ENCODE measurements at regions not wholly inside any gene's neighbourhood (a gene's known extent, or its start where the extent isn't known, plus 50 kb on each side); places are given as distances from the start of the nearest gene placed in this dataset.

DNA sequence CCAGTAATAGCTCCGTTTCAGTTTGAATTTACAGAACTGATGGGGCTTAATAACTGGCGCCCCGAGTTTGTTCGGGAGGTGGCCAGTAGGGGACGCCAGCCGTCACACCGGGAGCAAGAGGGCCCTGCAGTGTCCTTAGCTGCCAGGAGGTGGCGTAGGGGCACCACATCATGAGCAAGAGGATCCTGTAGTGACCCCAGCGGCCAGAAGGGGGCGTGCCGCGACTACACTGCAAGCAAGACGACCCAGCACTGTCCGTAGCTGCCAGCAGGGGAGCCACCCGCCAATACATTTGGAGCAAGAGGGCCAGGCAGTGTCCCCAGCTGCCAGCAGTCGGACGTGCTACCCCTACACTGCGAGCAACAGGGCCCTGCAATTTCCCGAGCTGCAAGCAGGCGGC is 663.7 kb upstream of the B3GAT1 start:
- intact Hi-C loops (cut with DNase I): no loop called here

DNA sequence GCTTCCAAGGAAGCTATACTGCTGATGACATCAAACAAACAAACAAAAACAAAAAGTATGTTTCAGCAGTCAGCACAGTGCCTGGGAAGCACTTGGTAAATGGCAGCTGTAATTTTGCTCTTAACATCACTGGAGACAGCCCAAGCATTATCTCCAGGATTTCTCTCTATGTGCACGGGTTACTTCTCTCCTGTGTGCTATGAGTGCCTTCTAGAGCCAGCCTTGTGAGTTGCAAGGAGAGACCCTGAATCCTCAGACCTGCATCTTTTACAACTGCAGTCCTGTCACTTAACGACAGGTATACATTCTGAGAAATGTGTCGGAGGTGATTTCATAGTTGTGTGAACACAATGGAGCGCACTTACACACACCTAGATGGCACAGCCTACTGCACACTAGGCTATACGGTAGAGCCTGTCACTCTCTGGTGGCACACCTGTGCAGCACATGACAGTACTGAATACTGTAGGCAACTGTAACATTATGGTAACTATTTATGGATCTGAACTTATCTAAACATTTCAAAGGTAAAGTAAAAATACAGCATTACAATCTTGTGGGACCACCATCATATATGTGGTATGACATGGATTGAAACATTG is 662.5 kb upstream of the B3GAT1 start:
- DNase-seq: no peak
- intact Hi-C loops (cut with DNase I): no loop called here

More for the DNA sequence above, 663.7 kb upstream of the B3GAT1 start:
- DNase-seq: peak in 2 of 10 donors; percentile 18 to 38

DNA sequence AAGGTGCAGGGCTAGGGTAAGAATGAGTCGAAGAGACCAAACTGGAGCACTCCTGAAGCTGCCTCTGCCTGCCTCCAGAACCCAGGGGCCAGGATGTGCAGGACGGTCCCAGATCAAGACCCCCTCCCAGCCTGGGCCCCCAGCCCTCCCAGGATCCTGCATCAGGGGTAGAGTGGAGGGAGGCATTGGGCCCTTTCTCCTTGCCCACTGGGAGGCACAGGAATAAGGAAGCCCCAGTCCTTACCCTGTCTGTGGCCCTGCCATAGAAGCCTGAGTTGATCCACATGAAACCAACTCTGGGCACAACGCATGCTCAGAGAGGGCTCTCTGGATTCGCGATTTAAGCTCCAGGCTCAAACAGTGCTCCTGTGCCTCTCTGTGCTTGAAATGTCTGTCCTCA is 661.8 kb upstream of the B3GAT1 start:
- DNase-seq: no peak
- intact Hi-C loops (cut with DNase I): no loop called here

DNA sequence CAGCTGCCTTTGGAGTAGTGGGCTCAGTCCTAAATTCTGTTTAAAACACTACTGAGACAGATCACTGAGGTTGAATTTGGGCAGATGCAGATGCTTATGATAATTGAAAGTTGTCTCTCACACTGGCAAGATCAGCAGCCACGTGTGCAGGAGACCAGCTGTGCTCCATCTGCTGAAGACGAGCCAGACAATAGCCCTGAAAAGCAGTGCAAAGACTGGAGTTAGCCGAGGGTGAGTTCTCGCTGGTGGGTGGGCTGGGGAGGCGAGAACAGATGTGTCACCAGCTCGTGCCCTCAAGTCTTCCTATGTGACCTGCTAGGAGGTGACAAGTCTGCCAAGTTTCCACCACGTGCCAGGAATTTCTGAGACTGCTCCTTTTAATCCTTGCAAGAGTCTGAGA is 661.3 kb upstream of the B3GAT1 start:
- no peak for DNase-seq
- intact Hi-C loops (cut with DNase I): no loop called here

DNA sequence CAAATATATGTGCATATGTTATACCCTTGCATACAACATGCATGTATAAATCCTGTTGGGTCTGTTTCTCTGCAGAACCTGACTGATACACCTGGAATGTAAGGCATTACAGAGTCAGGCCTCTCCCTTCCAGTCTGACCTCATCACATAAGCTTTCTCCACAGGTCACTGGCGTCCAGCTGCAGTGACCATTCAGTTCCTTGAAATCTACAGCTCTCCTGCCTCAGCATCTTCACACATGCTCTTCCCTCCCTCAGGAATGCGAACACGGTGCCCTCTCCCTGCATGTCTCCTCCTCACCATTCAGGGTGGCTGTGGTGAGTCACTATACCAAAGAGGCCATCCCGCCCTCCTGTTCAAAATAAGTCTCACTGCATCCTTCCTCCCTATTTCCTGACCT is 657.8 kb upstream of the B3GAT1 start:
- intact Hi-C loops (cut with DNase I): no loop called here
- DNase-seq: no peak

DNA sequence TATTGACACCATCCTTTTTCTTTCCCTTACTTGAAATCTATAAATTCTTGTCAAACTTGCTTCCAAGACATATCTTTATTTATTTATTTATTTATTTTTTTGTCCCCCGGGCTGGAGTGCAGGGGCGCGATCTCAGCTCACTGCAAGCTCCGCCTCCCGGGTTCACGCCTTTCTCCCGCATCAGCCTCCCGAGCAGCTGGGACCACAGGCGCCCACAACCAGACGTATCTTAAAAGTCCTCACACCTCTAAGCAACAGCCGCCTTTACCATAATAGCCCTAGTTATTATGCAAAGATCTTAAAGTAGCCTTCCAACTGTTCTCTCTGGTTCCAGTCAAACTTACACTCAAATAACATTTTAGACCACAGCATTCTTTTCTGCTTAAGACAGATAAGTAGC is 657.0 kb upstream of the B3GAT1 start:
- intact Hi-C loops (cut with DNase I): no loop called here
- DNase-seq: no peak

DNA sequence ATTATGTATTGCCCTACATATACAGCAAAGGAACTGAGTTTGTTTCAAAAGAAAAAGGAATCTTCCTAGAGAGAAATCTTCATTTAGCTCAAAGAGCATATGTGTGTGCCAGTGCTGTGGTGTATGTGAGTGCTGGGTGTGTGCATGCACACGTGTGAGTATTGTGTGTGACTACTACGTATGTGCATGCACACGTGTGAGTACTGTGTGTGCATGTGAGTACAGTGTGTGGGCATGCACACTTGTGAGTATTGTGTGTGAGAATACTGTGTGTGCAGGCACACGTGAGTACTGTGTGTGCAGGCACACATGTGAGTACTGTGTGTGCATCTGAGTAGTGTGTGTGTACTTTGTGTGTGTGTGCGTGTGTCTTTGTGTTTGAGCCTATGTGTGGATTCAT is 651.0 kb upstream of the B3GAT1 start:
- intact Hi-C loops (cut with DNase I): no loop called here
- no peak for DNase-seq

DNA sequence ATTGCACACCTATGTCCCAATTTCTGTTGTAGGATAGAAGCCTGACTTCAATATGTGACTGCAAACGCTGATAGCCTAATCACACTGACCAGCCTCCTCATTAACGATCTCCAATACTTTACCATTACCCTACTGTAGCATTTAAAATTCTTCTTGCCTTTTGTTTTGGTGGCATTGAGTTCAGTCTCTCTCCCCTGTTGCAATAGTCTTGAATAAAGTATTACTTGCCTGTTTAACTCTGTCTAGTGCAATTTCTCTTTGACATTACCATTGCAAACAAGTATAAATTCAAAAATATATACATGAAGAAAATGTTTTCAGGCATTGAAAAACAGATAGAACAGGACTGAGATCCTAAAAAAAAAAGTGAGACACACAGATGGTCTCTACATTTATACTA is 649.1 kb upstream of the B3GAT1 start:
- intact Hi-C loops (cut with DNase I): no loop called here
- no peak for DNase-seq

DNA sequence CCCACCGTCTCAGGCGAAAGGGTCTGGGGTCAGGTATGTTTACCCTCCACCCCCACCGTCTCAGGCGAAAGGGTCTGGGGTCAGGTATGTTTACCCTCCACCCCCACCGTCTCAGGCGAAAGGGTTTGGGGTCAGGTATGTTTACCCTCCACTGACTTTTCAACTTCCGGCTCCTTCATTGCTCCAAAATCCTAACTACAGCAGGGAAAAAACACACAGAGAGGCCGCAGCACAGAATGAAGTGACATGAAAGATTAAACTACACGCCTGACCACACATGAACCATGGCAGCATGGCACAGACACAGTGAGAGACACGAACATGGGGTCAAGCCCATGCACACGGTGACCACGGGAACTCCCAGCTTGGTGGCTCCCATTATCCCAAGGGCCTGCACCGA is 634.9 kb upstream of the B3GAT1 start:
- intact Hi-C loops (cut with DNase I): no loop called here
- DNase-seq: no peak

DNA sequence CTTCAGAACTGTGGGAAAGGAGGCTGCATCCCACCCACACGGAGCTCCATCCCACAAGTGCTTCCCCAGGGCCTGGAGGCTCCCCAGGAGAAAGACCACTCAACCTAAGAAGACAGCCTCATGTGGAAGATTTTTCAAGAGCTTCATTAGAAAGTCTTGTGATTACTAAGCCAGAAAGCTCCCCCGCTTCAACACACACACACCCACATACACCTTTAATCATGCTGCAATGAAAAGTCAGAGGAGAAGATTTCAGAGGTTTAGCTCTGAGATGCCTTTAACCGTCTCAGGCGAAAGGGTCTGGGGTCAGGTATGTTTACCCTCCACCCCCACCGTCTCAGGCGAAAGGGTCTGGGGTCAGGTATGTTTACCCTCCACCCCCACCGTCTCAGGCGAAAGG is 634.5 kb upstream of the B3GAT1 start:
- DNase-seq: no peak
- intact Hi-C loops (cut with DNase I): no loop called here

DNA sequence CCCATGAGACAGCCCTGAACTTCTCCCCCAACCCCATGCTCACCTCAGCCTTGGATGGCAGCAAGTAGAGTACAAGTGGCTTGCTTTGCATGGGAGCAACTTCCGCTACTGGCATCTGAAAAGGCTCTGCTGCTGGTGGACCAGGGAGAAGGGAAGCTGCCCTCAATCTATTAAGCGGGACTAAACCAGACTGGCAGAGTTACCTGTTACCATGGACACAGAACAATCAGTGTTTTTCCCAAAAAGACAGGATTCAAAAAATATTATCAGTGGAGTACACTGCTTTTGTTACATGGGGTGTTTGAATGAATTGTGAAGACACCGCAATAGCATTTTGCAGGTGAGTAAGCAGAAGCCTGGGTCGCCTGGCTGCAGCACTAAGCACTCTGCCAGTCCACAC is 631.4 kb upstream of the B3GAT1 start:
- intact Hi-C loops (cut with DNase I): no loop called here
- no peak for DNase-seq

DNA sequence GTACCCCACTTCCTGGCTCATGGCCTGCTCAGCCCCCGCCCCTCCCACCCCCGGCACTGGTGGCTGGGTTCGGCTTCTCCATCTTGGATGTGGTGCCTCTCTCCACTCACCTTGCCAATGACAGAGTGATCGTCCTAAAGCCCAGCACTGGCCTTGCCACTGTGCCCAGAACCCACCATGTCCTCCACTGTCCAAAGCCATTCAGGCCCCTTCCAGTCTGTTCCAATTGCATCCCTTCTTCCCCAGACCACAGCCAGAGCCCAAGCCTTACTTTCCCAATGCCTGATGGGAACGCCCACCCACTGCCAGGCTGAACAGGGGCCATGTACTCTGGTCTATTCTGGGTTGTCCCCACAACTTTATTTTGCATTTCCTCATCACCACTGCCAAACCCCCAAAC is 625.8 kb upstream of the B3GAT1 start:
- intact Hi-C loops (cut with DNase I): no loop called here
- DNase-seq: no peak

DNA sequence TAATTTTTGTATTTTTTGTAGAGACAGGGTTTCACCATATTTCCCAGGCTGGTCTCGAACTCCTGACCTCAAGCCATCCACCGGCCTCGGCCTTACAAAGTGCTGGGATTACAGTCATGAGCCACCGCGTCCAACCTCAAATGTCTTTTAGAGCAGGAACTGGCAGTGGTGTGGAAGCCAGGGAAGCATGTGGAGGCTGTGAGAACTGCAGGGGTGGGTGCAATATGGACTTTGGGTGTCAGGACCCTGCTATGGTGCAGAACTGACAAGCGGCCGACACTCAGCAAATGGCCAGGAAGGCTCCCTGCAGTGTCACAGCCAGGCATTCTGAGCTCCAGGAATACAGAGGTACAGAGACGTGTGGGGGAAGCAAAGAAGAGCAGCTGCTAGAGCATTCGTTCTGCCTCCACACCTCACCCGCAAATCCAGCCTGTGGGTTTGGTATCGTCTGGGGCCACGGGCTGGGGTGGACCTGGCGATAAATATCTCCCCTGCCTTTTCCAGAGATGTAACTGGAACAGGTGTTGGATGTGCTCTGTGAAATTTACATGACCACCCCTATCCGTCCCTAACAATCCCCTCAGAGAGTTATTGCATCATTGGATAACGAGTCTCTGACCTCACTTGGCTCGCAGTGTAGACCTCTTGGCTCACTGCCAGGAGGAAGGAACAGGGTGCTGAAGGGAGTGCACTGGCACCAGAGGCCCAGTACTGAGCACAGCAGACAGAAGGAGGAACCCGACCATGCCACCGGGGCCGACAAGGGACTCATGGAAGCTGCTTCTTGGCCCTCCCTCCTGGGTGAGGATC is 624.7 kb upstream of the B3GAT1 start:
- DNase-seq: no peak
- intact Hi-C loops (cut with DNase I): no loop called here

DNA sequence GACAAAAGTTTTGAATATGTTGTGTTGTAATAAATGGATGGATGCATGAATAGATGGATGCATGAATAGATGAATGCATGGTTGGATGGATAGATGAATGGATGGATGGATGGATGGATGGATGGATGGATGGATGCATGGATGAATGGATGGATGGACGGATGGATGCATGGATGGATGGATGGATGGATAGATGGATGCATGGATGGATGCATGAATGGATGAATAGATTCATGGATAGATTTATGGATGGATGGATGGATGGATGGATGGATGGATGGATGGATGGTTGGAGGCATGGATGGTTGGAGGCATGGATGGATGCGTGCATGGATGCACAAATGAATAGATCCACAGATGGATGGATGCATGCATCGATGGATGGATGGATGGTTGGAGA is 623.2 kb upstream of the B3GAT1 start:
- no peak for DNase-seq
- intact Hi-C loops (cut with DNase I): no loop called here

DNA sequence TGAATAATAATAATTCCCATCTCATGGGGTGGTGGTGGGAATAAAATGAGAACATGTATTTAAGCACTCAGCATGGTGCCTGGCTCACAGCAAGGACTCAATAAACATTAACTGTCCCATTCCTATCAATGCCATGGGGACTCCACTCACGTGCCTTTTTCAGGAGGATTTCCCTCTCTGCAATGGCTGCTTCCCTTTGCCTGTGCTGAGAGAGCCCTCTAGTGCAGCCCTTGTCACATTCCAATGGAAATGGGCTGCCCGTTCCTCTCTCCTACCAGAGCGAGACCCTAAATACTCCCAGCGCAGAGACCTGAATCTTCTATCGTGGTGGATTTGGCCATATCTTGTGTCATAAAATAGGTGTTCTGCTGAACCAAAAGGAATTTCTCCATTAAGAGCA is 621.5 kb upstream of the B3GAT1 start:
- intact Hi-C loops (cut with DNase I): loop anchor here (1.0 kb wide), 1 partner anchor 165 kb away; no protein-coding TSS in a partner anchor

DNA sequence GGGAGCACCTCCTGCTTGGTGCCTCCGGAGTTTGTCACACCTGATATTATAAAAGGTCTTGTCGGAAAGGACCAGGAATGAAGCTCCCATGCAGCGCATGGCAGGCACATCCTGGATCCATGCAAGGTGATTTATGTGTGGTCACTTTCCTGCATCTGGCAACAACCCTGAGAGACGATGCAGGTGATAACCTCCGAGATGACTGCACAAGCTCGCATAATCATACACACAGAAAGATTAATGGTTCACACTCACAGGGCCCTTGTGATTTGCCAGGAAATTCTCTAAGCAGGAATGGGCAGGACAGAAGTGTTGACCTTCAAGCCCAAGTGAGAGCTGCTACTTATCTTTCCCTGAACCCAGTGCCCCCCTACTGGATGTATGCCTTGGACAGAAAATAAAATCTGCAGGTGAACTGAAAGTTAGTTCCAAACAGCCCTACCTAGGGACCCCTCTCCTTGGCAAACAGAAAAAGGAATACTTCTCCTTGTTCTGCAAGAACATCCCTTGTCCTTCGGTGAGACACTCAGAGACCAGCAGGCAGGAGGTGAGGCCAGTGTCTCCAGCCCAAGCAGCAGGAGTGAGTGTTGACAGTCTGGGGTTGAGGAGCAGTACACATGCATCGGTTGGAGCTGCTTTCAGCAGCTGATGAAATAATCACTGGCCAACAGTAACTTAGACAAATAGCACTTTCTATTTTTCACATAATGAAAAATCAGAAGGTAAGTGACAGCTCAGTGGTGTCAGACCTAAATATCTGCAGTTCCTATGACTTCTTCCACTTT is 619.4 kb upstream of the B3GAT1 start:
- intact Hi-C loops (cut with DNase I): no loop called here
- no peak for DNase-seq

More for the DNA sequence above, 621.5 kb upstream of the B3GAT1 start:
- peak in 8 of 10 donors; percentile 35 to 93 (median 64) for DNase-seq

DNA sequence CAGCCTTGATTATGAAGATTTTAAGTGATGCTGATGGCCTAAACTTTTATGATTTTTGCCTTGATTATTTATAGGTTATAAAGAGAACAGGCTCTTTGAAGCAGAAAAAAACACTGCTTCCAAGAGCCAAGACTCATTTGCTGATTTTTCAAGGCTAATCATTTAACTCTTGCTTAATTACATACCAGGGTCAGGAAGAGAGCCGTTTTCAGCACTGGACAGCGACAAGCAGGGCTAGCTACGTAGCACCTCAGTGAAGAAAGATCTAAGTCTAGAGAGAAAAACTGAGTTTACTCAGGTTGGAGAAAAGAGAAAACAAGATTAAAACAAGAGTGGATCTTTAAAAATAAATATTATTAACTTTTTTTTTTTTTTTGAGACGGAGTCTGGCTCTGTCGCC is 615.4 kb upstream of the B3GAT1 start:
- intact Hi-C loops (cut with DNase I): no loop called here
- no peak for DNase-seq

DNA sequence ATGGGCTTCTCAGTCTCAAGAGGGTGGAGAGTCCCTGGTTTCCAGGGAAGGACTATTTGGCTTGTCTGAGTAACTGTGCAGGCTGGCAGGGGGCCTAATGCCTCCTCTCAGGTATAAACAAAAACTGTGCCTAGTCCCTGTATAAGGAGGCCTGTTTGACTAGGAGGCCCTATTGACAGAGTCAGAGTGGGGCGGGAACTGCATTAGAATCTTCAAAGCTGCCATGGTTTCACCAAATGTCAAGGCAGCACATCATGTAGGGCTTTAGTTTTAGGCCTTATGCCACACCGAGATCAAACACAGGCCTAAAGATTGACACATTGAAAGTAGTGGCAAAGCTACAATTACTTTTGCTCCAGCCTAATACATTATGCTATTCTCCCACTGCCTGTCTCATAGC is 611.5 kb upstream of the B3GAT1 start:
- intact Hi-C loops (cut with DNase I): no loop called here
- no peak for DNase-seq

DNA sequence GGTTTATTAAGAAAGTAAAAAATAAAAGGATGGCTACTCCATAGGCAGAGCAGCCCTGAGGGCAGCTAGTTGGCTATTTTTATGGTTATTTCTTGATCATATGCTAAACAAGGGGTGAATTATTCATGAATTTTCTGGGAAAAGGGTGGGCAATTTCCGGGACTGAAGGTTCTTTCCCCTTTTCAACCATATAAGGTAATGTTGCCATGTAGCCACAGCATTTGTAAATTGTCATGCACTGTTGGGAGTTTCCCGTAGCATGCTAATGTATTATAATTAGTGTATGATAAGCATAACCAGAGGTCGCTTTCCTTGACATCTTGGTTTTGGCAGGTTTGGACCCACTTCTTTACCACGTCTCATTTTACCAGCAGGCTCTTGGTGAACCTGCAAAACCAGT is 610.4 kb upstream of the B3GAT1 start:
- no peak for DNase-seq
- intact Hi-C loops (cut with DNase I): no loop called here

DNA sequence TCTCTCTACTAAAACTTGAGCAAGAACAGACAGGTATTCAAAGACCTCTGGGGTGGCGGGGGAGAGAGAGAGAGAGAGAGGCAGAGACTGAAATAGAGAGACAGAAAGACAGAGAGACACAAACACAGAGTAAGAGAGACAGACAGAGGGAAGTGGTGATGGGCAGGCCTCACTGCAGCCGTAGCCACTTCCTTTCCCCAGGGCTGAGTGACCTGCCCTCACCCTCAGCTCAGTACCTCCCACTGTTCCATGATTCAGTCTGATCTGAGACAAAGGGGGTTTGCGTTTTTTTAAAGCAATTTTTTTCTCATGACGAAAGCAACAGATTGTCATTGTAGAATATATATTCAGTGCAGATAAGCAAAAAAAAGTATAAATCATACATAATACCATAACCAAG is 607.9 kb upstream of the B3GAT1 start:
- intact Hi-C loops (cut with DNase I): no loop called here
- DNase-seq: no peak

DNA sequence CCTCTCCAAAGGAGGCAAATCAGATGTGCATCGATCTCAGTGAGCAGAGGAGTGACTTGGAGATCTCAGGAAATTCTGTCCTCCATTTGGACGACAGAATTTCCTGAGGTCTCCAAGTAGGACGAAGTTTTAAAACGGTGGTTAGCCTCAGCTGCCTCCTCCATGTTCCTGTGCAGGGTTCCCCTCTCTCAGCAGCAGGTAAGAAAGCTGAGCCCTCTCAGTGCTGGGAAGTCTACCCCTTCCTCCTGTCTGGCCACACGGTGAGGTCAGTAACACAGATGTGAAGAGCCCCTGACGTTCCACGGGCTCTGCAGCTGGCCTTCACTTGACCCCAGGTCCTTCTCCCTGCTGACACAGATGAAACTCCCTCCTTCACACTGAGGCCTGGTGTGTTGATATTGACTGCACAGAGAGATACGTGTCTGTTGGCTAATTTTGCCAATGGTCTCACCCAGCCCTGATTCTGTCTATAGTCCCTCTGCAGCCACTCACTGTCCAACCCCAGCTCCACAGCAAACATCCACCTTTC is 607.4 kb upstream of the B3GAT1 start:
- no peak for DNase-seq
- intact Hi-C loops (cut with DNase I): no loop called here
